ENCODE measurements at regions not wholly inside any gene's neighbourhood (a gene's known extent, or its start where the extent isn't known, plus 50 kb on each side); places are given as distances from the start of the nearest gene placed in this dataset.
"Not testable (repeated sequence)": the region's sequence is repeated elsewhere in the genome, so short reads cannot be mapped to it uniquely, and the experiment has no call there.

- peaks cover 25% of the 10 kb centered on the region for H3K9me3 Mint-ChIP-seq
- DNase-seq; intact Hi-C loops (cut with micrococcal nuclease); CTCF ChIA-PET; H3K4me3 Mint-ChIP-seq; H3K4me1 Mint-ChIP-seq (ENCODE audit: low read depth); H3K27me3 Mint-ChIP-seq (ENCODE audit: low read depth); H3K36me3 Mint-ChIP-seq (ENCODE audit: low read depth); H3K27ac Mint-ChIP-seq: not testable (repeated sequence)
These were observed 340.6 kb upstream of the IGFBP3 start for GRCh38 chr7:46261638-46262037.

GRCh38 chr7:46259947-46260346 is 338.9 kb upstream of the IGFBP3 start:
- CTCF ChIA-PET, result interaction anchor here (0.7 kb wide), 1 partner anchor 86 kb away, joined by 4 read pairs; no protein-coding TSS in a partner anchor
- DNase-seq, result no peak
- Mint-ChIP-seq H3K4me3 (no peak overlapping the region), H3K36me3 (ENCODE audit: low read depth) (no peaks in the 10 kb centered on the region), H3K4me1 (ENCODE audit: low read depth) (no peaks in the 10 kb centered on the region), H3K9me3 (peaks cover 25% of the 10 kb centered on the region), H3K27me3 (ENCODE audit: low read depth) (no peaks in the 10 kb centered on the region), H3K27ac (no peak overlapping the region)
- intact Hi-C loops (cut with micrococcal nuclease), result no loop called here

GRCh38 chr7:46257761-46258448 is 336.8 kb upstream of the IGFBP3 start:
- Mint-ChIP-seq H3K4me1 (ENCODE audit: low read depth) (no peaks in the 10 kb centered on the region), H3K9me3 (peaks cover 23% of the 10 kb centered on the region), H3K36me3 (ENCODE audit: low read depth) (no peaks in the 10 kb centered on the region), H3K4me3 (no peak overlapping the region), H3K27me3 (ENCODE audit: low read depth) (no peaks in the 10 kb centered on the region), H3K27ac (no peak overlapping the region)
- DNase-seq, result no peak
- intact Hi-C loops (cut with micrococcal nuclease), result no loop called here
- CTCF ChIA-PET, result no interaction called here

- Mint-ChIP-seq H3K9me3 (peaks cover 22% of the 10 kb centered on the region), H3K27me3 (ENCODE audit: low read depth) (no peaks in the 10 kb centered on the region), H3K4me1 (ENCODE audit: low read depth) (no peaks in the 10 kb centered on the region), H3K27ac (no peak overlapping the region), H3K36me3 (ENCODE audit: low read depth) (no peaks in the 10 kb centered on the region), H3K4me3 (no peak overlapping the region)
- intact Hi-C loops (cut with micrococcal nuclease), result no loop called here
- CTCF ChIA-PET, result no interaction called here
- no peak for DNase-seq
These were observed 336.0 kb upstream of the IGFBP3 start for GRCh38 chr7:46256870-46257661.

GRCh38 chr7:46253520-46253919 is 332.4 kb upstream of the IGFBP3 start:
- Mint-ChIP-seq H3K27me3 (ENCODE audit: low read depth) (no peaks in the 10 kb centered on the region), H3K9me3 (peaks cover 2% of the 10 kb centered on the region), H3K27ac (no peak overlapping the region), H3K4me1 (ENCODE audit: low read depth) (no peaks in the 10 kb centered on the region), H3K4me3 (no peak overlapping the region), H3K36me3 (ENCODE audit: low read depth) (no peaks in the 10 kb centered on the region)
- intact Hi-C loops (cut with micrococcal nuclease), result no loop called here
- CTCF ChIA-PET, result no interaction called here
- no peak for DNase-seq

- Mint-ChIP-seq H3K27ac (no peak overlapping the region), H3K27me3 (ENCODE audit: low read depth) (no peaks in the 10 kb centered on the region), H3K36me3 (ENCODE audit: low read depth) (no peaks in the 10 kb centered on the region), H3K9me3 (no peaks in the 10 kb centered on the region), H3K4me3 (no peak overlapping the region), H3K4me1 (ENCODE audit: low read depth) (no peaks in the 10 kb centered on the region)
- DNase-seq, result no peak
- intact Hi-C loops (cut with micrococcal nuclease), result no loop called here
- CTCF ChIA-PET, result no interaction called here
These were observed 326.6 kb upstream of the IGFBP3 start for GRCh38 chr7:46247664-46248063.

GRCh38 chr7:46245586-46246111 is 324.6 kb upstream of the IGFBP3 start:
- DNase-seq, result no peak
- no peaks in the 10 kb centered on the region for H3K4me1 Mint-ChIP-seq (ENCODE audit: low read depth)
- CTCF ChIA-PET, result no interaction called here
- H3K27me3 Mint-ChIP-seq (ENCODE audit: low read depth), result no peaks in the 10 kb centered on the region
- no peak overlapping the region for H3K27ac Mint-ChIP-seq
- H3K36me3 Mint-ChIP-seq (ENCODE audit: low read depth), result no peaks in the 10 kb centered on the region
- no peak overlapping the region for H3K4me3 Mint-ChIP-seq
- H3K9me3 Mint-ChIP-seq, result no peaks in the 10 kb centered on the region
- intact Hi-C loops (cut with micrococcal nuclease), result no loop called here

- Mint-ChIP-seq H3K27me3 (ENCODE audit: low read depth) (no peaks in the 10 kb centered on the region), H3K4me3 (no peak overlapping the region), H3K36me3 (ENCODE audit: low read depth) (no peaks in the 10 kb centered on the region), H3K27ac (no peak overlapping the region), H3K4me1 (ENCODE audit: low read depth) (no peaks in the 10 kb centered on the region), H3K9me3 (no peaks in the 10 kb centered on the region)
- intact Hi-C loops (cut with micrococcal nuclease), result no loop called here
- no peak for DNase-seq
- CTCF ChIA-PET, result no interaction called here
These were observed 323.7 kb upstream of the IGFBP3 start for GRCh38 chr7:46244757-46245156.

GRCh38 chr7:46243406-46243805 is 322.3 kb upstream of the IGFBP3 start:
- no peaks in the 10 kb centered on the region for H3K27me3 Mint-ChIP-seq (ENCODE audit: low read depth)
- H3K4me3 Mint-ChIP-seq, result no peak overlapping the region
- no peaks in the 10 kb centered on the region for H3K4me1 Mint-ChIP-seq (ENCODE audit: low read depth)
- no peaks in the 10 kb centered on the region for H3K36me3 Mint-ChIP-seq (ENCODE audit: low read depth)
- CTCF ChIA-PET, result no interaction called here
- H3K27ac Mint-ChIP-seq, result no peak overlapping the region
- intact Hi-C loops (cut with micrococcal nuclease), result no loop called here
- no peak for DNase-seq
- H3K9me3 Mint-ChIP-seq, result no peaks in the 10 kb centered on the region

- Mint-ChIP-seq H3K27me3 (ENCODE audit: low read depth) (no peaks in the 10 kb centered on the region), H3K36me3 (ENCODE audit: low read depth) (no peaks in the 10 kb centered on the region), H3K27ac (no peak overlapping the region), H3K9me3 (no peaks in the 10 kb centered on the region), H3K4me3 (no peak overlapping the region), H3K4me1 (ENCODE audit: low read depth) (no peaks in the 10 kb centered on the region)
- CTCF ChIA-PET, result no interaction called here
- DNase-seq, result no peak
- intact Hi-C loops (cut with micrococcal nuclease), result no loop called here
These were observed 318.8 kb upstream of the IGFBP3 start for GRCh38 chr7:46239846-46240245.

GRCh38 chr7:46237466-46237865 is 316.4 kb upstream of the IGFBP3 start:
- DNase-seq, result no peak
- intact Hi-C loops (cut with micrococcal nuclease), result no loop called here
- H3K4me1 Mint-ChIP-seq (ENCODE audit: low read depth), result no peaks in the 10 kb centered on the region
- no peaks in the 10 kb centered on the region for H3K36me3 Mint-ChIP-seq (ENCODE audit: low read depth)
- no peaks in the 10 kb centered on the region for H3K9me3 Mint-ChIP-seq
- H3K4me3 Mint-ChIP-seq, result no peak overlapping the region
- CTCF ChIA-PET, result no interaction called here
- no peak overlapping the region for H3K27ac Mint-ChIP-seq
- no peaks in the 10 kb centered on the region for H3K27me3 Mint-ChIP-seq (ENCODE audit: low read depth)

GRCh38 chr7:46233585-46234329 is 312.7 kb upstream of the IGFBP3 start:
- Mint-ChIP-seq H3K9me3 (no peaks in the 10 kb centered on the region), H3K27me3 (ENCODE audit: low read depth) (no peaks in the 10 kb centered on the region), H3K4me3 (no peak overlapping the region), H3K4me1 (ENCODE audit: low read depth) (no peaks in the 10 kb centered on the region), H3K27ac (no peak overlapping the region), H3K36me3 (ENCODE audit: low read depth) (no peaks in the 10 kb centered on the region)
- intact Hi-C loops (cut with micrococcal nuclease), result no loop called here
- CTCF ChIA-PET, result no interaction called here
- DNase-seq, result no peak

GRCh38 chr7:46230990-46231305 is 309.9 kb upstream of the IGFBP3 start:
- no peak for DNase-seq
- H3K4me1 Mint-ChIP-seq (ENCODE audit: low read depth), result no peaks in the 10 kb centered on the region
- CTCF ChIA-PET, result no interaction called here

More at GRCh38 chr7:46230990-46231305, 309.9 kb upstream of the IGFBP3 start:
- Mint-ChIP-seq H3K4me3 (no peak overlapping the region), H3K9me3 (no peaks in the 10 kb centered on the region), H3K36me3 (ENCODE audit: low read depth) (no peaks in the 10 kb centered on the region), H3K27ac (no peak overlapping the region), H3K27me3 (ENCODE audit: low read depth) (no peaks in the 10 kb centered on the region)
- intact Hi-C loops (cut with micrococcal nuclease), result no loop called here

All from activated naive CD4-positive, alpha-beta T cell treated with anti-CD3 and anti-CD28 coated beads for 36 hours (primary cell).